NOMO-1 treated with DMSO at 0.1 percent for 48 hours (cell line): ENCODE measurements at regions not wholly inside any gene's neighbourhood (a gene's known extent, or its start where the extent isn't known, plus 50 kb on each side); places are given as distances from the start of the nearest gene placed in this dataset.

ENCODE experiments used
- DNase-seq: peaks from one replicate; lab custom pipeline; 2025; ENCODE audit not compliant: unreplicated experiment; lab: John Stamatoyannopoulos, UW

DNA sequence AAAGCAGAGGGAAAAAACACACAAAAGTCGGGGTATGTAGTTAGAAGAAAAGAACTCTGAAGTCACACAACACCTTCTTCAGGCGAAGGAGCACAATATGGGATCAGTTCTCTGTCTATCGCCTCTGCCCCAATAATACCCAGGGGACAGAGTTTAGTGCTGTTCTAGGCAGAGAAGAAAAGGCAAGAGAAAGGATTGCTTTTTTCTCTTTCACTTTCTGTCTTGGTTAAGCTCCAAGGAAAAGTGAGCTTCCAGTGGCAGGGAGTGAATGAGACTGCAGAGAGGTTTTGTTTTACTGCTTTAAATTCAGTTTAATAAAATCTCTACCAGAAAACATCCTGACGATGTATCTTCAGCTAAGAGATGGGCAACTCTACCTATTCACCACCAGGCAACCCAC, 86.6 kb upstream of the STXBP5 start:
- DNase-seq, result no peak

GRCh38 chr6:147119310-147119709, 84.9 kb upstream of the STXBP5 start:
- no peak for DNase-seq

DNA sequence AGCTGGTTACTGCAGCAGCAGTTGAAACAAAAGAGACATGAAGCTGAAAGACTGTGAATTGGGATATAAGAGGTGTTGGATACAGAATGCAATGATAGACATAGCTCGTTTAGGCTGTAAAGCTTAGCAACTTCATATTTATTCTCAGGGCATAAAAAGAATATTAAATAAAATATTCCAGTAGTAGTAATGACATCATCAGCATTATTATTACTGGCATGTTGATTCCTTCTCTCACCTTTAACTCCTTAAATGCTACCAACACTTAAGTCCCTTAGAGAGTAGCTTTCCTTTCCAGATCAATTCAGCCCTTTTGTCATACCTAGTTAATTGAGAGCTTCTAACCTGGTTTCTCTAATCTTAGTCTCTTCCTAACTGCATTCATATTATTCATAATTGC, 81.4 kb upstream of the STXBP5 start:
- DNase-seq, result no peak

DNA sequence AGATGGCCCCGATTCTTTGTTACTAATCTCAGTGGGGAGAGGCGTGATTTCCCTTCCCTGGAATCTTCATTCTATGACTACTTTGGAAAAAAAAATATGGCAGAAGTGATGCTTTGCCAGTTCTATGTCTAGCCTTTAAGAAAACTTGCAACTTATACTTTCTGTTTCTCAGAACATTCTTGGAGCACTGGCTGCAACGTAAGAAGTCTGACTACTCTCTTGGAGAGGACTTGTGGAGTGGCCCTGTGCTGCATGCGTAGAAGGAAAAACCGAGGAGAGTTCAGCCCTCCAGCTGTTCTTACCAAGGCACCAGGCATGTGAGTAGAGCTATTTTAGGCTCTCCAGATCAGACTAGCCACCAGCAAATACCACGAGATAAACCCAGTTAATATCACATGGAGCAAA, 77.6 kb upstream of the STXBP5 start:
- no peak for DNase-seq

DNA sequence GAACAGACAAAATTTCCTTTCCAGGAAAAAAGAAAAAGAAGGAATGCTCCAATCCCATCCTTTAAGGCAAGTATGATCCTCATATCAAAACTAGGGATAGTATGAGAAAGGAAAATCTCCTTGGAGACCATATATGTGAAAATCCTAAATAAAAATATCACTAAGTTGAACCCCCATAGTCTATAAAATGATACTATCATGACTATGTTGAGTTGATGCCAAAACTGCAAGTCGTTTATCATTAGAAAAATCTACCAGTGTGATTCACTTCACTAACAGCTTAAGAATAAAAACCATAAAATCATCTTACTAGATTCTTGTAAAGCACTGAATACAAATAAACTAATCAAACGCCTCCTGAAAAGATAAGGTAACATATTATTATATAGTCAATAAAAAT, 76.6 kb upstream of the STXBP5 start:
- DNase-seq, result no peak

- no peak for DNase-seq
Measured at GRCh38 chr6:147128056-147128455, 76.2 kb upstream of the STXBP5 start.

DNA sequence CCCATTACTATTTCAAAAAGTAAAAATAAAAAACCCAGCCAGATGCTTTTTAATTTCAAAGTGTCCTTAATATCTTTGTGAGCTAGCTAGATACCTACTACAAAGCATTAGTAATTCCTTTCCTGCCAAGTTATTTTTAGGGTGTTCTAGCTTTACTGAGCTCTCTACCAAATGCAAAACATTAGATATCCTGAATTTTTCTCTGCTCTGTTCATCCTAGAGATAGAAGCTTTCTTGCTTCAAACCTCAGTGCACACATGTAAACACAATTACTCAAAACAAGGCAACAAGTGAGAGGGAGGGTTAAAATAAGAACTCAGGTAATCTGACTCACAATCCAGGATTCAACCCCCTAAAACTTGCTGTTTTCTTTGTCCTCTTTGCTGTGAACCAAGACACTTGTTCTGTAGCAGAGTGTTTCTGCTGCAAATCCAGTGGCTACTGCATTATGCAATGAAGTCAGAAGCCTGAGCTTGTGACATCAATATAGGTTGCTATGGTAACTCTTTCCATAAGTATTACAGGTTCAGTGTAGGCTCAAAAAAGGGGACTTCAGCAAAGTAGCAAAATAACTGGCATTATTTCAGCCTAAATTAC, 72.6 kb upstream of the STXBP5 start:
- peak; percentile 45 for DNase-seq

DNA sequence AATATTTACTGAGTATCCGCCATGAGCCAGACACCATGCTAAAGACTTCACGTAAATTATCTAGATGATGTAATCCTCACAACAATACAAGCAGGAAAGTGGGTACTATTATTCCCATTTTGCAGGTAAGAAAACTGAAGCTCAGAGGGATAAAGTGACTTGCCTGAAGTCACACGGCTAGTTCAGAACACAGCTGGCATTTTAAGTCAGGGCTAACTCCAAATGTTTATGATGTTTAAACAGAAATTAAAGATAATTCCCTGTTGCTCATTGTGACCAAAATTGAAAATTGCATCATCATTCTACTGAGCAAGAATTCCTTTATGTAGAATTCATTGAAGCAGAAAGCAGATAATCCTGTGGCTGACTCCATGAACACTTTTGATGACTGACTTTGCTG, 71.3 kb upstream of the STXBP5 start:
- no peak for DNase-seq

DNA sequence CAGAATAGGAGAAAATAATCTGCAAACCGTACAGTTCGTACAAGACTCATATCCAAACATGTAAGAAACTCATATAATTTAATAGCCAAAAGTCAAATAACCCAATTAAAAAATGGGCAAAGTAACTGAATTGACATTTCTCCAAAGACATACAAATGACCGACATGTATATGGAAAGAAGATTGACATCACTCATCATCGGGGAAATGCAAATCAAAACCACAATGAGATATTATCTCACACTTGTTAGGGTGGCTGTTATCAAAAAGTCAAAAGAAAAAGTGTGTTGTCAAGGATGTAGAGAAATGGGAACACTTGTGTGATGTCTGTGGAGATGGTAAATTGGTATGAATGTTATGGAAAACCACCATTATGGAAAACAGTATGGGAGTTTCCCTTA, 70.5 kb upstream of the STXBP5 start:
- DNase-seq, result no peak

- DNase-seq, result peak; percentile 47
Measured at GRCh38 chr6:147135211-147135681, 69.0 kb upstream of the STXBP5 start.

DNA sequence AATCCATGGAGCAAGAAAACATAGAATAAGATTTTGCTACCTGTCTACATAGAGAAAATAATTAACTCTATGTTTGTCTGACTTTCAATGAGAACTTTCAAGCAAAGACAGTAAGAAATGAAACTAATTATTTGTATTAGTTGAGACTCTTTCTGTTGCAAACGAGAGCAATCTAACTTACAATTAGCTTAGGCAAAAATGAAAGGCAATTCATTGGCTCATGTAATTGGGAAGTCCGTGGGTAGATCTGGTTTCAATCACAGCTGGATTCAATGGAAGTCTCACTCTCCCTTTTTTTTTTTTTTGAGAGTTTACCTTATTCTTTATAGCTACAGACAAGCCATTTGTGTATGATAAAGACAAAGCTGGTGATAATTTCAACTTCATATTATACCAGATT, 68.2 kb upstream of the STXBP5 start:
- DNase-seq, result no peak

DNA sequence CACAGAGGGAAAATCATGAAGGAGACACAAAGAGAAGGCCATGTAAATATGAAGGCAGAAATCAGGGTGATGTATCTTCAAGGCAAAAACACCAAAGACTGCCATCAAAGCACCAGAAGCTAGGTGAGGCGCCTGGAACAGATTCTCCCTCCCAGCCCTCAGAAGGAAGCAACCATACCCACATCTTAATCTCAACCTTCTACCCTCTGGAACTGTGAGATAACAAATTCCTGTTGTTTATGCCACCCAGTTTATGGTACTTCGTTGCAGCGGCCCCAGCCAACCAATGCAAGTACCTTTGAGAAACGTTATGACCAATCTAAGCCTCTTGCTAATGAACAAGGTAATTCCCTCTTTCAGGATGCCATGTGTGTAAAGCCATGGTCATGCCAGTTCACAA, 66.2 kb upstream of the STXBP5 start:
- DNase-seq, result no peak

GRCh38 chr6:147138835-147139234, 65.4 kb upstream of the STXBP5 start:
- DNase-seq, result no peak

GRCh38 chr6:147141711-147142308, 62.4 kb upstream of the STXBP5 start:
- DNase-seq, result no peak

DNA sequence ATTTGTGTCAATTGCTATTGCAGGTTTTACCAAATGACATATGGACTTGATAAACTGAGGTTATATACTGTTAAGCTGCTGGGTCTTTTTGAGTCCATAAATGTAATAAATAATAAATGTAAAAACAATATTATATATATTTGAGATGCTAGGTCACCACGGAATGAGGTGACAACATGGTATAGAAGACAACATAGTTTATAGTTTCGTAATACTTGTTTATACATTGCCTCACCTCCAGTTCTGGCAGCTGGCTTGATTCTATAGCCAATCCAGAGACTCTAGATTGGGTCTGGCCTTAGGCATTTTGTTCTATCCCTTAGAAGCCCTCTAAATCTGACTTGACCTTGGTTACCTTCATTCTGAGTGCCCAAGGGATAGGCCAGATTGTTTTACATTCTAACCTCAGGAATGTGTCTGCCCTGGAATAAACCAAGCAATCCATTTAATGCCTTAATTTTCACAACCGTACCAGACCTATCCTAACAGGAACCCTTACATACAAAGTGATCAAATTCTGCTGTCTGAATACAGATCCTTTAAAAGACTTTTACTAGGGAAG, 61.5 kb upstream of the STXBP5 start:
- DNase-seq, result no peak

DNA sequence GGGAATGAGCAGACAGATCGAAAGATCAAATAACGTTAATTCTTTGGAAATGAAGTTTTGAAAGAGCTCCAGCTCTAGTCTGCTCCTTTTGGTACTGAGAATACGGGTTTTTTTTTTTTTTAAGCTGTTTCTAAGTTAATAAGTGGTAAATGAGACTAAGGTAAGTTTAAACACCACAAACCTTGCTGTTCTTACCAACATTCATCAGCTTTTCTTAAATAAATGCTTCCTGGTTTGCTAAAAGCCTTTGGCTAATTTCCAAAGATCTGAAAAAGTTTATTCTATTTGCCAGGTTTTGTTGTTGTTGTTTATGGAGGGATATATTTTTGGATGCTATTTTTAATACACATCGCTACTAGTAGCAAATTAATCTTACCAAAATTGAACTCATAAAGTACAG, 55.1 kb upstream of the STXBP5 start:
- no peak for DNase-seq

DNA sequence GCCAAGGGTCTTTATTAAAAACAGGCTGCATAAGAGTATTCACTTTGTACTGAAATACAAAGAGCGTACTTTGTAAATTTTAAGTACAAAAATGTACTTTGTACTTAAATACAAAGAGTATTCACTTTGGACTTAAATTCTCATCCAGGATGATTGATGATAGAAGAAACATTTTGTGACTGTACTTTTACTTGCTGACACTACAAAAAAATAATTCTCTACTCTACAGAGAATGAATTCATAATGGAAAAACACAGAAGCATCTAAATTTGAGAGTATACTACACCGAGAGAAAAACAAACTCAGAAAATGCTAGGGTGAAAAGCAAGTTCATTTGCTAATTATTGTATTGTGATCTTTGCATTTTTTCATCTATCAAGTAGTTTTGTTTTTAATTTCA, 54.4 kb upstream of the STXBP5 start:
- no peak for DNase-seq

DNA sequence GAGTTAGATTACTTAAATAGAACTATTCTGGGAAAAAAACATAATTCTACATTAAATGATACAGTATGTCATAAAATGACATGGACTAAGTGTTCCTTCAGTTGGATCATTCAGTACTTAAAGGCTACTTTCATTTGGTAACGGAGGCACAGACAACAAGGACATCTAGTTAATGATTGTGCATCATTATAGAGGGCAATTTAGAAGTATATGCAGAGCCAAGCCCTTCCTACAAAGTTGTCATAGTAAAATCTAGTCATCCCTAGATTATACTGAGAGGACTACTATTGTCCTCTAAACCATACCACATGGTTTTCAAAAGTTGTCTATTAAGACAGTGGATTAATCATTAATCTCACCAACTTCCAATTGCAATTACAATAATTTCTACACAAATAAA, 53.9 kb upstream of the STXBP5 start:
- no peak for DNase-seq
